ENCODE measurements at regions not wholly inside any gene's neighbourhood (a gene's known extent, or its start where the extent isn't known, plus 50 kb on each side); places are given as distances from the start of the nearest gene placed in this dataset.

DNA sequence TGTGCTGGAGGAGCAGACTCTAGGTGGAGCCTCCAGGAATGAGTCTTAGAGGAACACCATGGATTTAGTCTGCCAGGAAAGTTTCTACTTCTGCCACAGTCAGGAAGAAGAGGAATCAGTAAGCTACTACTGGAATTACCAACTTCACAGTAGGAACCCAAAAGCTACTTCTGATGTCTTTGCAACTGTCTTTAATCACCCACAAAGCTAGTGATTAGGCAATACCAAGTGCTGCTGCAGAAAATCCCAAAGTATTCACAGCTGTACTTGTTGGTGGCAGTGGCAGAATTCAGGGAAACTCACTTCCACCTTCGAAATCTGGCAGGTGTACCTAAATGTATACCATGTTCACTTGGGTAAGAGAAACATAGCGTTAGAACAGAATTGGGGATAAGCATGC, 264.5 kb upstream of the SORL1-AS1 start:
- in situ Hi-C loops (cut with HindIII; ENCODE audit: extremely low pct_ligation_motif_present, low pct_unique_long_range_greater_than_20kb), result no loop called here
- BruUV-seq (replicated peaks), result no TSS peak

More for the DNA sequence above, 264.5 kb upstream of the SORL1-AS1 start:
- Histone ChIP-seq H3K79me2 (ENCODE audit: insufficient read depth, low read length) (no peaks in the 10 kb centered on the region), H3K27ac (ENCODE audit: extremely low read length, insufficient read depth, low read length) (no peak overlapping the region), H3K9me3 (ENCODE audit: low read length) (no peaks in the 10 kb centered on the region), H4K20me1 (ENCODE audit: insufficient read depth, low read length) (no peaks in the 10 kb centered on the region), H3K36me3 (replicated peaks in 1 of 2; ENCODE audit: control insufficient read depth in 1 of 2, insufficient read depth in 2 of 2, low read length in 2 of 2) (no peaks in the 10 kb centered on the region), H3K4me3 (replicated peaks in 1 of 3; ENCODE audit: insufficient read depth in 1 of 3, low read depth in 2 of 3, low read length in 3 of 3) (no peak overlapping the region), H2AFZ (ENCODE audit: low read length) (no peak overlapping the region), H3K4me1 (ENCODE audit: insufficient read depth, low read length) (peaks cover 8% of the 10 kb centered on the region), H3K27me3 (ENCODE audit: control insufficient read depth in 1 of 2, insufficient read depth in 2 of 2, low read length in 2 of 2) (no peaks in the 10 kb centered on the region; a peak in 1 of 5 replicates), H3K4me2 (ENCODE audit: low read depth, low read length) (no peak overlapping the region), H3K9ac (ENCODE audit: insufficient read depth, low read depth, low read length) (no peak overlapping the region)
- CTCF ChIA-PET (ENCODE audit: low intra/inter-chr PET ratio, low total read pairs), result no interaction called here
- TF ChIP-seq ELK4 (CRISPR knock-in tag; IDR thresholded peaks at IDR 0.05; ENCODE audit: borderline replicate concordance) (no peak), ZFP1 (CRISPR knock-in tag; IDR thresholded peaks at IDR 0.05) (no peak), ZNF670 (CRISPR knock-in tag; IDR thresholded peaks at IDR 0.05; ENCODE audit: borderline replicate concordance) (no peak), SSRP1 (CRISPR knock-in tag; IDR thresholded peaks at IDR 0.05) (no peak), RFX3 (CRISPR knock-in tag; IDR thresholded peaks at IDR 0.05) (no peak), ZNF121 (CRISPR knock-in tag; IDR thresholded peaks at IDR 0.05) (no peak)
- TF ChIP-seq, protein P1, sequence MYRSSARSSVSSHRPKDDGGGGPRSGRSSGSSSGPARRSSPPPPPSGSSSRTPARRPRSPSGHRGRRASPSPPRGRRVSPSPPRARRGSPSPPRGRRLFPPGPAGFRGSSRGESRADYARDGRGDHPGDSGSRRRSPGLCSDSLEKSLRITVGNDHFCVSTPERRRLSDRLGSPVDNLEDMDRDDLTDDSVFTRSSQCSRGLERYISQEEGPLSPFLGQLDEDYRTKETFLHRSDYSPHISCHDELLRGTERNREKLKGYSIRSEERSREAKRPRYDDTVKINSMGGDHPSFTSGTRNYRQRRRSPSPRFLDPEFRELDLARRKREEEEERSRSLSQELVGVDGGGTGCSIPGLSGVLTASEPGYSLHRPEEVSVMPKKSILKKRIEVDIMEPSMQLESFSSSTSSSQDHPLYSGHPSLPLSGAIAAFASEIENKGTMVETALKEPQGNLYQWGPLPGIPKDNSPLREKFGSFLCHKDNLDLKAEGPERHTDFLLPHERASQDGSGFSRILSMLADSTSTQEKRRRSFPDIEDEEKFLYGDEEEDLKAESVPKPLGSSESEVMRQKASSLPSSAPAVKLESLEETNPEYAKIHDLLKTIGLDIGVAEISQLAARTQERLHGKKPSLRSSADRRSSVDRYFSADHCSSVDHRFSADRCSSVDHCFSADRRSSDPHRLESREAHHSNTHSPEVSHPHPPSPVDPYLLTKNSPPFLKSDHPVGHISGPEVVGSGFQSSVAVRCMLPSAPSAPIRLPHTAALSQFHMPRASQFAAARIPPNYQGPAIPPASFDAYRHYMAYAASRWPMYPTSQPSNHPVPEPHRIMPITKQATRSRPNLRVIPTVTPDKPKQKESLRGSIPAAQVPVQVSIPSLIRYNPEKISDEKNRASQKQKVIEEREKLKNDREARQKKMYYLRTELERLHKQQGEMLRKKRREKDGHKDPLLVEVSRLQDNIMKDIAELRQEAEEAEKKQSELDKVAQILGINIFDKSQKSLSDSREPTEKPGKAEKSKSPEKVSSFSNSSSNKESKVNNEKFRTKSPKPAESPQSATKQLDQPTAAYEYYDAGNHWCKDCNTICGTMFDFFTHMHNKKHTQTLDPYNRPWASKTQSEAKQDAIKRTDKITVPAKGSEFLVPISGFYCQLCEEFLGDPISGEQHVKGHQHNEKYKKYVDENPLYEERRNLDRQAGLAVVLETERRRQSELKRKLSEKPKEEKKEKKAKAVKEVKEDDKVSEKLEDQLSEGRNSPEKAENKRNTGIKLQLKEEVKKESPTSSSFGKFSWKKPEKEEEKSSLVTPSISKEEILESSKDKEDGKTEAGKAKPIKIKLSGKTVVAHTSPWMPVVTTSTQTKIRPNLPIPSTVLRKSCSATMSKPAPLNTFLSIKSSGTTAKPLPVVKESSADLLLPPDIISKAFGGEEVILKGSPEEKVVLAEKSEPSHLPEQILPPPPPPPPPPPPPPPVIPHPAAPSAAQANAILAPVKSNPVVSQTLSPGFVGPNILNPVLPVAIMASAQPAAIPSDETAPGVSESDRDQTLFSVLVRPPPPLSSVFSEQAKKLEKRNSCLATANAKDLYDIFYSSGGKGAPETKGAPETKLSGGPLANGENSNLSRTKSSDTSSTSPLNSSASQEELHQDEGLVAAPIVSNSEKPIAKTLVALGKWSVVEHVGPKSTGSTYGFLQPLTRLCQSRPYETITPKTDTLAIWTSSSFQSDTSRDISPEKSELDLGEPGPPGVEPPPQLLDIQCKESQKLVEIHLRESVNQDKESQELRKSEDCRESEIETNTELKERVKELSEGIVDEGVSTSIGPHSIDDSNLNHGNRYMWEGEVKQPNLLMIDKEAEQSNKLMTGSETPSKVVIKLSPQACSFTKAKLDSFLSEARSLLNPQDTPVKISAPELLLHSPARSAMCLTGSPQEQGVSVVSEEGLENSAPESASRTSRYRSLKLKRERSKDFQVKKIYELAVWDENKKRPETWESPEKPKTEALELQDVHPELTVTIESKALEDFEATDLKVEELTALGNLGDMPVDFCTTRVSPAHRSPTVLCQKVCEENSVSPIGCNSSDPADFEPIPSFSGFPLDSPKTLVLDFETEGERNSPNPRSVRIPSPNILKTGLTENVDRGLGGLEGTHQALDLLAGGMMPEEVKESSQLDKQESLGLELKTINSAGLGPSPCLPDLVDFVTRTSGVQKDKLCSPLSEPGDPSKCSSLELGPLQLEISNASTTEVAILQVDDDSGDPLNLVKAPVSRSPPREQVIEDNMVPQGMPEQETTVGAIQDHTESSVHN (CRISPR knock-in tag; IDR thresholded peaks at IDR 0.05), result no peak
- ATAC-seq (no peak), DNase-seq (ENCODE audit: low spot score) (no peak), FAIRE-seq (no peak)
- WGBS (ENCODE audit: low lambda C conversion rate), result 39% methylated on average over 2 of the region's 2 CpGs
- POLR2A ChIA-PET, result no interaction called here
- intact Hi-C loops (cut with micrococcal nuclease; ENCODE audit: unreplicated experiment), result no loop called here

All from HepG2 (cell line).